HG02759 (cell line): ENCODE measurements at regions not wholly inside any gene's neighbourhood (a gene's known extent, or its start where the extent isn't known, plus 50 kb on each side); places are given as distances from the start of the nearest gene placed in this dataset.
"Not testable (repeated sequence)": the region's sequence is repeated elsewhere in the genome, so short reads cannot be mapped to it uniquely, and the experiment has no call there.

Source experiments
- ATAC-seq: cut with Tn5 transposase; IDR thresholded peaks from one replicate; pipeline ENCODE4 v1.9.1; 2021; ENCODE audit warnings: mild to moderate bottlenecking, moderate library complexity; ENCODE audit not compliant: unreplicated experiment

- ATAC-seq: no peak
Measured at GRCh38 chr11:115664313-115664712, 160.1 kb upstream of the CADM1 start.

DNA sequence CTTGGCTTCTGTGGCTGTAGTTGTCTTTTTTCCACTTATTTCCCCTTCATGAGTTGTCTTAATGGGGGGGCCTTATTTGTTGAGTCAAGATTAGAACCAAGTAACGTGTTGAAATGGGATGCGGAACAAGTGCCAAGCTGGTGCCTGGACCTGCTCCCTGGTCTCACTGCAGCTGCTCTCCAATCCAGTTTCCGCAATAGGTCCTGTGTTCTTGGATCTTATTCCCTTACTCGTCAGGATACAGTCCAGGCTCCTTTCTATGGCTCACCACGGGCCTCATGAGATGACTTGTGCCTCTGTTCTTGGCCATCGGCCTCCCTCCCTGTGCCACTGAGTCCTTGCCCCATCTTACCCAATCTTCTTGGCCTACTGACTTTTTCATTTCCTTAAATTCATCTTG is 159.6 kb upstream of the CADM1 start:
- no peak for ATAC-seq

DNA sequence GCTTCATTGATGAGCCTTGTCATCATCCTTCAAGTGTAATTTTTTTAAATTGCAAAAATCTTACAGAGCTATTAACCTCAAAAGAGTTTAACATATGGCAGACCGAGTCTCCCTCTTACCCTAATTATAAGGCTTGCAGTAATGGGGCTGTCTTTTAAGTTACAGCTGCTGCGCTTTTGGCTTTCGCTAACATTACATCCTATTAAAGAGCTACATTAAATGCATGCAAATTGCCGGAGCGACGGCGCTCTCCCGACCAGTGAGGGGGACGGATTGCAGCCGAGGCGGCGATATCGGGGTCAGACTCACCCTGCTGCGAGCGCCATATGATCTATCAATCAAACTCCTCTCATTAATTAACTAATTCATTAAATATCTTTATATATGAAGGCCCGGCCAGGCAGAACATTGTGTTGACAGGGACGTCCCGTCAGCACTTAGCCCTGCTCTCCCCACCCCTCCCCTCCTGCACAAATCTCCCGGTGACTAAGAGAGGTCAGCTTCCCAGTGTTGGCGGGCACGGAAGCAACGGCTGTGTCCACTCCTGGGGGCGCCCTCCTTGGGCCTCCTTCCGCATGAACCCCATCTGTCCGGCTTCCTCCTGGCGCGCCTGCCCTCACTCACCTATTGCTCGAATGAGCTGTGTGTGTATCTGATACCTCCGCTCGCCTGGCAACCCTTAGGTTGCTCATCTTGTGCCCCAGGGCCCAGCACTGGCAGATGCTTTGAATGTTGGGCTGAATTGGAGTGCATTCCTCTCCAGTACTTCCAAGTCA is 156.0 kb upstream of the CADM1 start:
- ATAC-seq: no peak

DNA sequence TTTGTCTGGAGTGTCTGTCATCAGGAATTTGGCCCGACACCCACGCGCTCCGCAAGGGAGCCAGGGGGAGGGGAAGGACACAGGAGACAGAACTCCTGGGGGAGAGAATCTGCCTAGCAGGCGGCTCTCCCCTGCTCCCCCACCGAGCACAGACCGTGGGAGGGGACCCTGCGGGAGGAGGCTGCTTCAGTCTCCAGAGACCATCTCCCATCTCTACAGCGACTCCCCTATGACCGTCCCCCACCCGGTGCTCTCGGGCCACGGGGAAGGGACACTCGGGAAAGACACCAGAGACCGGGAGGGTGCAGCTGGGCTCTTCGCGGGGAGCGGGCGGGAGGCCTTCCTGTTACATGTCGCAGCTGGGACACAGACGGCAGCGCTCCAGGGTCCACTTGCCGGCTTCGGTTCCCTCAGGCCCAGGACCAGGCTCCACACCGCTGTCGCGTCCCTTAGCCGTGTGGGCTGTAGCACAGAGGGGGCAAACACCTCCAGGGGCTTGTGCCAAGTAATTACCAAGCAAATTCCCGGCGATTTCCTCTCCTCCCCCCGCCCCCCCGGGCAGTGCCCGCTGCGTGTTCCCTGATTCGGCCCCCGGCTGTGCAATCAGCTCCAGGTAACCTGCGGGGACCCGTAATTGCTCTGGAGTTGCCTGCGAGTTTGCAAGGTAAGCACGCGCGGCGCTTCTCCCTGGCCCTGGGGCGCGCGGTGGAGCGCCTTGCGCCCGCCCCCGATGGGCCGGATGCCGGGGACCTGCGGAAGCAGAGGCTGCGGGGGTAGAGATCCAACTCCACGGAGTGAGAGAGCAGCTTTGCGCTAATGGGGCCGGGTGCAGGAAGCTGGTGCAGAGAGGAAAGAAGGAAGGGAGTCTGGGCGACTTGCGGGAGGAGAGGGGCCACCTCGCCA is 155.1 kb upstream of the CADM1 start:
- ATAC-seq: no peak

DNA sequence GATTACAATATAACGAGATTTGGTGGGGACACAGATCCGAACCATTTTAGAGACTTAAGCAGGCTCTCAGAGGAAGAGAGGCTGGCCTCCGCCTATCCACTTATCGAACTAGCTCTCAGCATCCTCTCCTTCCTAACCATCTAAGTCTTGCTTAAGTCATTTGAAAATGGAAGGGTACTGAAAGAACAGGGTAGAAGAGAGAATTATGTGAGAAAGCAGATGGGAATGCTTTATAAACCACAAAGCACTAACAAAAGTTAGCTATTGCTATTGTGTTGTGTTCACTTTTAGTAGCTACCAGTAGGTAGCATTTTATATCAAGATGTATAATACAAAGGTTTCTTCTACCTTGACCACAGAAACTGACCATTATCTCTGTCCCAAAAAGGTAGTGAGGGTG is 153.4 kb upstream of the CADM1 start:
- ATAC-seq: no peak

GRCh38 chr11:115656669-115657068 is 152.5 kb upstream of the CADM1 start:
- ATAC-seq: no peak

GRCh38 chr11:115656041-115656440 is 151.8 kb upstream of the CADM1 start:
- no peak for ATAC-seq

DNA sequence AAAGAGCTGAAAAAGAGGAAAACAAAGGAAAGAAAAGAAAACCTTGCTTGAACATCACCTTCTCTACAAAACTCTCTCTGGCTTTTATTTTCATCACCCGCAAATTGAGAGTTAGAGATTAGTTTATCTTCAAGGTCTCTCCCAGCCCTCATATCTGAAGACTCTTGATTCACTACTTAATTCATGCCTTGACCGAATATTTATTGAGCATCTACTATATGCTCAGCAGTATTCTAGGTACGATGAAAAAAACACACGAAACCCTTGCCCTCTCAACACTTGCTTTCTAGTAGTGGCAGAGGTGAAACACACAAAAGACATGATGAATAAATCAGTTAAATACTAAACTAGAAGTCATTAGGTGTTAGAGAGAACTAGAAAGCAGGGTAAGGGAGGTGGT is 150.6 kb upstream of the CADM1 start:
- no peak for ATAC-seq

GRCh38 chr11:115653926-115654325 is 149.7 kb upstream of the CADM1 start:
- no peak for ATAC-seq

- no peak for ATAC-seq
Measured at GRCh38 chr11:115653076-115653475, 148.9 kb upstream of the CADM1 start.

DNA sequence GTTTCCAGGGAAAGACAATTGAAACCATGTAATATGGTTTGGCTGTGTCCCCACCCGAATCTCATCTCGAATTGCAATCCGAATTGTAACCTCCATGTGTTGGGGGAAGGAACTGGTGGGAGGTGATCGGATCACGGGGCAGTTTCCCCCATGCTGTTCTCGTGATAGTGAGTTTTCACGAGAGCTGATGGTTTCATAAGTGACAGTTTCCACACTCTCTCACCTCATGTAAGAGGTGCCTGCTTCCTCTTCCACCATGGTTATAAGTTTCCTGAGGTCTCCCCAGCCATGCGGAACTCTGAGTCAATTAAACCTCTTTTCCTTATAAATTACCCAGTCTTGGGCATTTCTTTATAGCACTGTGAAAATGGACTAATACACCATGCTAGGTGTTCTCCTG is 148.3 kb upstream of the CADM1 start:
- ATAC-seq: no peak

DNA sequence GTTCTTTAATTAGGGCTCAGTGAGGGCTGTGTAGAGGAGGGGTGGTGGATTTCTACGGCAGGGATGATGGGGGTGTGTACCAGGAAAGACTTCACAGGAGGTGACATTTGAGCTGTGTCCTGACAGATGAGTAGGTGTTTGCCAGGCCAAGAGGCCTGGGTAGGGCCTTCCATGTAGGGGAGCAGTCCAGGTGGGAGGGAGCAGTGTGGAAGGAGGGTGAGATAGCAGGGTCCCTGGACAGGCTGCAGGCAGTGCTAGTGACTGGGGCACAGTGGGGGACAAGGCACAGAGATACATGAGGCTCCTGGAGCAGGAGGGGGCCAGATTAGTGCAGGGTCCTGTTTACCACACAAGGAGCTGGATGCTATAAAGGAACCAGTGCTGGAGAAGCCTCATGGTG is 147.9 kb upstream of the CADM1 start:
- no peak for ATAC-seq

DNA sequence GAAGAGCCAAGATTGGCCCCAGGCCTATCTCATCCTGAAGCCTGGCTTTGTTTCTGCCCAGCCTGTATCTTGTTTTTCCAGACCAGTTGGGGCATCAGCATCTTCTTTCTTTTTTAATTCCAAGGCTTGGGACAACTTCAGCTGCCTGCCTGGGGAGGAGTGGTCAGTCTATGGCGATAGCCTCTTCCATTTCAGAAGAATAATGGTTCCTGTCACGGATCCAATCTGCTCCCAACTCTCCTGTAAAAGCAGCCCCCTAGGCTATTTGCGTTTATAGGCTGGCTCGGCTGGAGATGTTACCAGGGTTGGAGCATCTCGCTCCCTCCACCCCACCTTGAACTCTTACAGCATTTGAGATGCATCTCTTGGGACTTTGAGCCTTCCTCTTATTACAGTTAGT is 145.2 kb upstream of the CADM1 start:
- no peak for ATAC-seq

GRCh38 chr11:115645631-115646317 is 141.6 kb upstream of the CADM1 start:
- no peak for ATAC-seq

- ATAC-seq: no peak
Measured at GRCh38 chr11:115644856-115645255, 140.6 kb upstream of the CADM1 start.

- no peak for ATAC-seq
Measured at GRCh38 chr11:115643549-115644270, 139.5 kb upstream of the CADM1 start.

GRCh38 chr11:115642660-115643059 is 138.4 kb upstream of the CADM1 start:
- no peak for ATAC-seq

DNA sequence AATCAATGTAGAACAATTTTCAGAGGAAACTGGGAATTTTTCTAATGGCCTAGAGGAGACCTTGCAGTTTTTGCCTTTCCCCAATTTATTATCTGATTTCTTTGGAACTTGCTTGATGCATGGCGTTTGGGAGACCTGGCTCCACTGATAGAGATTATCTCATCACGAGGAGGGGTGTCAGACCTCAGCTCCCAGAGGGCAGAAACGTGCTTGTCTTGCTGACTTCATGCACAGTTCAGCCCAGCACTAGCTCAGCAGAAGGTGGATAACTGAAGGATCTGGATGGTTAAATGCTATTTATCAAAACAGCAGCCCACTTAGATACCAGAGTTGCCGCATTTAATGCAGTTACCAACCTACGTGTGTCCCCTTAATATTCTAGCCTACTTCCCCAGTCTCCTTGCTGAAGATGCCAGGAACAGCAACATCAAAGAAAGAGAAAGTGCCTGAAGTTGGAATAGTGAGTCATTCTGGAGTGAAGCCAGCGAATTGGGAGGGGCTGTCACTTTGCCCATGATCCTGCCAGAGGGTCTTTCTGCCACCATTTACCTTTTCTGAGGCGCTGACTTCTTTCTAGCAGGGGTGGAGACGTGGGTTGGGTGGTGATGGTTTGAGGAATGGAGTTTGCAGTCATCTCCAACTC is 133.5 kb upstream of the CADM1 start:
- no peak for ATAC-seq

DNA sequence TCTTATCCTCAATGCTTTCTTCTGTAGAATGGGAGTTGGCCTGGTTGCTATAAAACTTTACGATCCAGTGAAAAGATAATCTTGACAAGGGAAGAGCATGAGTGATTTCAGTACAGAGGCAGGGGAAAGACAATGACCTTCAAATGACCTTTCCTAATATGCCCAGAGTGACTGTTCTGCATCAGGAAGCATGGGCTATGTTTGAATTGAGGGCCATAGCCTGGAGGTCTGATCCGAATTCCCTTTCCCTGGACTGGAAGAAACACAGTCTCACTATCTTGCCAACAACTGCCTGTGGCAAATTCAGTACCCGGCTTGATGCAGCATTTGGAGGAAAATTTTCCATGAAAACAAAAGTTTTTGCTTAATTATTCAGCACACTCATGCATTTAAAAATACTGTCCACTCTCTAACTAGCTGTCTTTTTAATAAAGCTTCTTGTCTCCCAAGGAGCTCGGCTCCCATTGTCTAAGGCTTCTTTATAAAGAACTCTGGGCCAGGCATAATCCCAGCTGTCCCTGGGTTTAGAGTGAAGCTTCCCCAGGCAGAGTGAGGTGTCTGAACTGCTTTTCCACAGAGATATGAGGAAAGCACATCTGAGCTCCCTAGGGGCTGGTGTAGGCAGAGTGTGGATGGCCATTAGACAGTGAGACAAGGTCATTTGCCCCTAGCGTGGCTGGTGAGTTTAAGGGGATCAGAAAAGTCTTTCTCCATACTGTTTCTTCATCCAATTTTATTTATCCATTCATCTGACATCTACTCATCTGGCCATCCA is 132.7 kb upstream of the CADM1 start:
- ATAC-seq: no peak

DNA sequence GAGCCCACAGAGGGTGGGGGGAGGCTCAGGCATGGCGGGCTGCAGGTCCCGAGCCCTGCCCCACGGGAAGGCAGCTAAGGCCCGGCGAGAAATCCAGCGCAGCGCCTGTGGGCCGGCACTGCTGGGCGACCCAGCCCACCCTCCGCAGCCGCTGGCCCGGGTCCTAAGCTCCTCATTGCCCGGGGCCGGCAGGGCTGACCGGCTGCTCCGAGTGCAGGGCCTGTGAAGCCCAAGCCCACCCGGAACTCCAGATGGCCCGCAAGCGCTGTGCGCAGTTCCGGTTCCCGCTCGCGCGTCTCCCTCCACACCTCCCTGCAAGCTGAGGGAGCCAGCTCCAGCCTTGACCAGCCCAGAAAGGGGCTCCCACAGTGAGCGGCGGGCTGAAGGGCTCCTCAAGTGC is 129.8 kb upstream of the CADM1 start:
- not testable (repeated sequence) for ATAC-seq
